Endothelial cell of umbilical vein (primary cell): ENCODE measurements at regions not wholly inside any gene's neighbourhood (a gene's known extent, or its start where the extent isn't known, plus 50 kb on each side); places are given as distances from the start of the nearest gene placed in this dataset.

Experiments used
- BruUV-seq: library from RNA; stranded (reverse); fragments of 400-500 nt; replicated peaks from 2 replicates; lab custom pipeline; 2021; lab: Mats Ljungman, UMichigan
- CTCF ChIA-PET: fragments of 300-600, 350-600 bp; sonication (Branson Sonifier 250); formaldehyde crosslinking; loops from one replicate; lab custom pipeline; 2021; ENCODE audit warnings: antibody characterized with exemption, inconsistent platforms; lab: Charles Lee
- POLR2A ChIA-PET: fragments of 300-600, 350-600 bp; sonication (Branson Sonifier 250); formaldehyde crosslinking; loops from one replicate; lab custom pipeline; 2021; ENCODE audit warnings: antibody characterized with exemption, inconsistent platforms; lab: Charles Lee
- DNase-seq: peaks from one replicate; pipeline ENCODE4 v3.0.0-alpha.2; 2011; ENCODE audit warnings: low read depth, low spot score
- FAIRE-seq: peaks from 2 replicates; lab custom pipeline; 2011; peaks lifted over from hg19 to GRCh38; lab: Jason Lieb, UNC
- H2AFZ ChIP-seq: 2 replicates; pipeline ENCODE4 v1.6.0; 2012; ENCODE audit warnings: low read depth, low read length, control low read depth, inconsistent platforms
- H3K27ac ChIP-seq: 2 replicates; pipeline ENCODE4 v1.5.1; 2011; ENCODE audit warnings: low read depth, mild to moderate bottlenecking, control low read depth, low read length, moderate library complexity; ENCODE audit not compliant: insufficient read depth
- H3K27me3 ChIP-seq, 2 experiments: 2 replicates each; pipeline versions ENCODE4 v1.6.0 to v1.6.1; 2011; ENCODE audit warnings: low read length in 2 of 2, mixed read lengths in 1 of 2; ENCODE audit not compliant: control insufficient read depth in 2 of 2, insufficient read depth in 2 of 2
- H3K36me3 ChIP-seq, 2 experiments: 2 replicates in 1 of 2; 3 replicates in 1 of 2; pipeline ENCODE4 v1.5.1; 2011; ENCODE audit warnings: low read length in 2 of 2, mild to moderate bottlenecking in 1 of 2, moderate library complexity in 1 of 2; ENCODE audit not compliant: control insufficient read depth in 2 of 2, insufficient read depth in 2 of 2; ENCODE audit errors: extremely low read depth in 1 of 2
- H3K4me1 ChIP-seq: 3 replicates; pipeline ENCODE4 v1.5.1; 2011; ENCODE audit warnings: mild to moderate bottlenecking, low read length; ENCODE audit not compliant: control insufficient read depth, insufficient read depth; ENCODE audit errors: extremely low read depth
- H3K4me2 ChIP-seq: 2 replicates; pipeline ENCODE4 v1.6.1; 2011; ENCODE audit warnings: low read length, control low read depth, mixed read lengths; ENCODE audit not compliant: insufficient read depth
- H3K4me3 ChIP-seq, 3 experiments: fragments of 200-600 bp in 1 of 3; sonication (generic), shearing (Covaris generic) in 1 of 3; replicated peaks in 1 of 3; 2 replicates each; pipeline ENCODE4 v1.5.1; 2011 to 2016; ENCODE audit warnings: control low read depth in 3 of 3, low read length in 3 of 3, mild to moderate bottlenecking in 2 of 3, inconsistent platforms in 1 of 3, low read depth in 1 of 3, moderate library complexity in 1 of 3; ENCODE audit not compliant: insufficient read depth in 1 of 3
- H3K79me2 ChIP-seq: 2 replicates; pipeline ENCODE4 v1.6.0; 2012; ENCODE audit warnings: low read length, inconsistent platforms; ENCODE audit not compliant: control insufficient read depth, insufficient read depth
- H3K9ac ChIP-seq: replicated peaks from 2 replicates; pipeline ENCODE3; 2011; ENCODE audit warnings: low read length, control low read depth; ENCODE audit not compliant: insufficient read depth; ENCODE audit errors: extremely low read depth
- H3K9me1 ChIP-seq: replicated peaks from 3 replicates; pipeline ENCODE4 v1.6.0; 2011; ENCODE audit warnings: mild to moderate bottlenecking, low read length; ENCODE audit not compliant: control insufficient read depth, insufficient read depth; ENCODE audit errors: extremely low read depth
- H3K9me3 ChIP-seq: replicated peaks from 2 replicates; pipeline ENCODE4 v1.5.1; 2012; ENCODE audit warnings: low read length, inconsistent platforms; ENCODE audit not compliant: control insufficient read depth, insufficient read depth
- H4K20me1 ChIP-seq: replicated peaks from 2 replicates; pipeline ENCODE3; 2011; ENCODE audit warnings: mild to moderate bottlenecking, low read length; ENCODE audit not compliant: control insufficient read depth, insufficient read depth; ENCODE audit errors: extremely low read depth
- CTCF ChIP-seq, 2 donors: IDR thresholded peaks; 1 replicate in 1 of 2; 2 replicates in 1 of 2; pipeline ENCODE4 v1.5.1; 2011; ENCODE audit warnings: low read length in 2 of 2, mild to moderate bottlenecking in 2 of 2, moderate library complexity in 2 of 2, control low read depth in 1 of 2, inconsistent platforms in 1 of 2, low read depth in 1 of 2; ENCODE audit not compliant: insufficient read depth in 1 of 2; ENCODE audit errors: extremely low read depth in 1 of 2
- EZH2 ChIP-seq: IDR thresholded peaks from 2 replicates; pipeline ENCODE4 v1.6.1; 2012; ENCODE audit warnings: borderline replicate concordance, low read depth, mild to moderate bottlenecking, moderate library complexity, low read length, inconsistent platforms; ENCODE audit not compliant: severe bottlenecking
- FOS ChIP-seq: IDR thresholded peaks from 2 replicates; pipeline ENCODE4 v1.6.1; 2011; ENCODE audit warnings: mild to moderate bottlenecking, low read length, moderate library complexity, borderline replicate concordance; ENCODE audit not compliant: insufficient read depth
- GATA2 ChIP-seq: IDR thresholded peaks from 2 replicates; pipeline ENCODE4 v1.7.0; 2011; ENCODE audit warnings: low read depth, mild to moderate bottlenecking, moderate library complexity, mixed read lengths, low read length; ENCODE audit not compliant: insufficient read length, insufficient read depth
- JUN ChIP-seq: IDR thresholded peaks from 2 replicates; pipeline ENCODE4 v1.6.1; 2011; ENCODE audit warnings: borderline replicate concordance, low read depth; ENCODE audit not compliant: insufficient read length, insufficient read depth
- MAX ChIP-seq: IDR thresholded peaks from 2 replicates; pipeline ENCODE4 v1.6.1; 2011; ENCODE audit not compliant: insufficient read depth, insufficient read length
- MYC ChIP-seq: IDR thresholded peaks from one replicate; pipeline ENCODE4 v1.6.1; 2011; ENCODE audit warnings: mild to moderate bottlenecking, low read depth, low read length
- POLR2A ChIP-seq: IDR thresholded peaks from 2 replicates; pipeline ENCODE4 v1.6.1; 2012; ENCODE audit warnings: low read depth, mild to moderate bottlenecking, control low read depth, low read length
- POLR2AphosphoS5 ChIP-seq: IDR thresholded peaks from 2 replicates; pipeline ENCODE4 v1.6.1; 2012; ENCODE audit warnings: low read depth, mild to moderate bottlenecking, control low read depth, low read length, moderate library complexity; ENCODE audit not compliant: insufficient read depth
- dilution Hi-C: fragments of 300-500 bp; cut with MboI; formaldehyde crosslinking; loops from one replicate; pipeline ENCODE4 v1.15.0; 2019; ENCODE audit warnings: low sequenced_read_pairs; ENCODE audit not compliant: extremely low pct_ligation_motif_present
- intact Hi-C: fragments of 100-400 bp; cut with micrococcal nuclease; formaldehyde crosslinking; loops from one replicate; pipeline ENCODE4 v1.10.0; 2022

GRCh38 chr6:82521369-82521768 lies 157.8 kb downstream of the TPBG start:
- no peaks in the 10 kb centered on the region for H3K27me3 ChIP-seq
- no peak overlapping the region for H2AFZ ChIP-seq
- intact Hi-C loops (no loop called here), dilution Hi-C loops (no loop called here)
- H3K79me2 ChIP-seq: no peaks in the 10 kb centered on the region
- BruUV-seq: no TSS peak
- DNase-seq: no peak
- no peak overlapping the region for H3K27ac ChIP-seq
- H3K36me3 ChIP-seq: no peaks in the 10 kb centered on the region
- ChIA-PET POLR2A (no interaction called here), CTCF (interaction anchor here (0.6 kb wide), 1 partner anchor 198 kb away, joined by 3 read pairs; no protein-coding TSS in a partner anchor)
- H3K4me2 ChIP-seq: no peak overlapping the region
- H4K20me1 ChIP-seq: no peaks in the 10 kb centered on the region
- no peak overlapping the region for H3K9ac ChIP-seq
- H3K4me3 ChIP-seq: no peak overlapping the region
- H3K9me1 ChIP-seq: no peaks in the 10 kb centered on the region
- no peak for FAIRE-seq
- H3K4me1 ChIP-seq: no peaks in the 10 kb centered on the region
- TF ChIP-seq POLR2A (no peak), FOS (no peak), POLR2AphosphoS5 (no peak), MAX (no peak), MYC (no peak), EZH2 (no peak), CTCF (IDR thresholded peaks at IDR 0.05; ENCODE audit: extremely low read depth in 1 of 2, insufficient read depth in 1 of 2, low read depth in 1 of 2, low read length in 2 of 2) (no peak), JUN (no peak), GATA2 (no peak)
- no peaks in the 10 kb centered on the region for H3K9me3 ChIP-seq
